Smooth muscle cell of the brain vasculature (primary cell): ENCODE measurements at regions not wholly inside any gene's neighbourhood (a gene's known extent, or its start where the extent isn't known, plus 50 kb on each side); places are given as distances from the start of the nearest gene placed in this dataset.
"Not testable (repeated sequence)": the region's sequence is repeated elsewhere in the genome, so short reads cannot be mapped to it uniquely, and the experiment has no call there.

Experiments used
- DNase-seq: peaks from one replicate; pipeline ENCODE4 v3.0.0-alpha.2; 2012; ENCODE audit warnings: low read depth, low spot score

GRCh38 chr5:115439042-115439441 is 105.5 kb downstream of the FEM1C start:
- DNase-seq: no peak

- no peak for DNase-seq
These were observed 108.5 kb downstream of the FEM1C start for GRCh38 chr5:115435778-115436712.

DNA sequence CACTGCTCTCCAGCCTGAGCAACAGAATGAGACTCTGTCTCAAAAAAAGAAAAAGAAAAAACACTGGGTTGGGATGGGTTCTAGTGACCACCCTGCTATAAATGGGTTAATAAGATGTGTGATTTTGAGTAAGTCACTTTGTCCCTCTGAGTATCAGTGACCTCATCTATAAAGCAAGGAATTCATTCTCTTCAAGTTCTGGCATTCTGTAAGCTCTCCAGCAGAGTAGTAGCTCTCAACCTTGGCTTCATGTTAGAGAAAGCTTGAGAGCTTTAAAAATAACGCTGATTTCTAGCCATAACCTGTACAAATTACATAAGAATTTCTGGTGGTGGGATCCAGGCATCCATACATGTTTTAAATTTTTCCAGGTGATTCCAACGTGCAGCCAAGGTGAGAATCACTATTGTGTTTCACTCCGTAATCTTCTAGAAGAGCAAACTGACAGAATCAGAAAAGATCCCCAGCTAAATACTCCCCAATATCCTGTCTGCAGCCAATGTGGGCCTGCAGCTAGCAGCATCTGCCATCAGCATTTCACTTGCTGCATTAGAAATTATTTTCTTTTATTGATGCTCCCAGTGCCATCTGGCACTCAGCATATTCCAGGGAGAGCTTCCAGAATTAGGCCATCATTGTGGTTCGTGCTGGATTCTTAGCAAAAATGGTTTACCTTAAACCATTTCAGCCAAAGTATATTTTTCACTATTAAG is 109.4 kb downstream of the FEM1C start:
- no peak for DNase-seq

GRCh38 chr5:115433918-115434317 is 110.7 kb downstream of the FEM1C start:
- no peak for DNase-seq

- no peak for DNase-seq
These were observed 111.9 kb downstream of the FEM1C start for GRCh38 chr5:115432691-115433090.

GRCh38 chr5:115431116-115431515 is 113.5 kb downstream of the FEM1C start:
- DNase-seq: no peak

- no peak for DNase-seq
These were observed 114.2 kb downstream of the FEM1C start for GRCh38 chr5:115430374-115430773.

DNA sequence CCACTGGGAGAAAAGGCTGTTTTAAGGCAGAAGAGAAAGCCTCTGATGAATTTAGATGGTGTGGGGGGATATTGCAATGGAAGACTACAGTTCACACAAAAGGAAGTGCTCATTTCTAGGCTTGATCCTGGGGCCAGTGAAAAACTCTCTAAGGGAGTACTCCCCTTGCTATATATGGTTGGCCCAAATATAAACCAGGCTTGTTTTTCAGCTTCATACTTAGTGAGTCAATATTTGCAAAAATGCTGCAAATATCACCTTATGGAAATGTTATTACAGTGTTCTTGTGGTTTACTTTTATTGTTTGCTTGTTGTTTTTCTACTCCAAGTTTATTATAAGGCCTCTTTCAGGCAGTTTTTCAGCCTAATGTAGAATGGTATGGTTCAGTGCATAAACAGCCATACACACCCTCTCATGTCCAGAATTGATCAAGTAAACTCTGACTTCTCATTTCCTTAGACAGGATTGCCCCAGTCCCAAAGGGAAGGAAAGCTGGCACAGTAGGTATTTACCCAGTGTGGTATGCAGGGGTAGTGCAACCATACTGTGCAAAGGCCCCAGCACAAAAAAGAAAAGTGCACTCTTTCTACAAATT is 115.1 kb downstream of the FEM1C start:
- DNase-seq: no peak

- DNase-seq: no peak
These were observed 115.9 kb downstream of the FEM1C start for GRCh38 chr5:115428676-115429075.

DNA sequence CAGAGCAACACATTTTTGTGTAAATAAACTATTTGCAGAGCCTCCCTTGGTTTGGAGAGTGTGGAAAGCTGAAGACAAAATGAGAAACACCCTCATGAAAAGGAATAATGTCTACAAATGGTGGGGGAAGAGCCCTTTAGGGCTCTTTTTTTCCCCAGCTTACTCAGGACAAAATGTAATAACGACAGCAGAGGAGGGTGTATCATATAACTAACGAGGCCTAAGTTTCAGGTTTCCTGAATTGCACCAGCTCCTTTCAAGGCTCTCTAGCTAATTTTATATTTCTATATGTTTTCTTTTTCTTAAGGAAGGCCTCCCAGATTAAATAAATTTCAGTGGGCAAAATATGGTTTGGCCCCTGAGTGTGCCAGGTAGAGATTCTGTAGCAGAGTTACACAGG is 116.3 kb downstream of the FEM1C start:
- DNase-seq: no peak

GRCh38 chr5:115424446-115424845 is 120.1 kb downstream of the FEM1C start:
- DNase-seq: no peak

GRCh38 chr5:115424030-115424429 is 120.5 kb downstream of the FEM1C start:
- no peak for DNase-seq

DNA sequence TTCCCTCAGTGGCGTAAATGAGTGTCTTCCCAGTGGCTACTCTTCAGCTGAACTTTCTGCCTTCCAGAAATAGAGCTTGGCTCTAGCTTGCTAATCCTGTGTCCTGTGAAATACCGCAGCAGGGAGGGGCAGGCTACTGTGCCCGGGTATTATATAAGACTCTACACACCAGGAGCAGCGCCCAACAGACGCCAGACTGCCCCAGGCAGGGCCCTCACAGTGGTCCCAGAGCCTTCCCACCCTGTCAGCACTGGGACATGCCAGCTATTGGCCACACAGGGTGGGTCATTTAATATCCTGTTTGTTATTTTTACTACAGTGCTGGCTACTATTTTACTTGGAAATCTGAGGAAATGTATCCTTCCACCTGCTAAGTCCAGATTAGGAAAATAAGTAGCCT is 121.0 kb downstream of the FEM1C start:
- no peak for DNase-seq

DNA sequence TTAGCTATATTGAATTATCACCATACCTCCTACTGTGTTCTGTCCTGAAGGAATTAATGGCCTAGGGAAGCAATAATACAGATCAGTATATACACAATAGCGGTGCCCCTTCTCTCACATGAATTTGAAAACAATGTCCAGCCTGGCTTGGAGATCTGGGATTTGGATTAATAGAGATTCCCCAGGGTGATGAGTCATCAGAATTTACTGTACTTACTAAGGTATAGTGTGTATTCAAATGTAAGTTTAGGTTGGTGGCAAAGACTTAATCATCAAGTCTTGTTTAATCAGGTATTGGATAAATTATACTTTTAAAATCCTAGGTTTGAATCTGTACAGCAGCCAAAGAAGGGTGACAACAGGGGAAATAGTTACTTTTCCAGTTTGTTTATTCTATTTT is 121.5 kb downstream of the FEM1C start:
- DNase-seq: no peak

- not testable (repeated sequence) for DNase-seq
These were observed 123.8 kb downstream of the FEM1C start for GRCh38 chr5:115420812-115421211.

- peak; percentile 68 for DNase-seq
These were observed 123.6 kb upstream of the CCDC112 start for GRCh38 chr5:115419846-115420585.

DNA sequence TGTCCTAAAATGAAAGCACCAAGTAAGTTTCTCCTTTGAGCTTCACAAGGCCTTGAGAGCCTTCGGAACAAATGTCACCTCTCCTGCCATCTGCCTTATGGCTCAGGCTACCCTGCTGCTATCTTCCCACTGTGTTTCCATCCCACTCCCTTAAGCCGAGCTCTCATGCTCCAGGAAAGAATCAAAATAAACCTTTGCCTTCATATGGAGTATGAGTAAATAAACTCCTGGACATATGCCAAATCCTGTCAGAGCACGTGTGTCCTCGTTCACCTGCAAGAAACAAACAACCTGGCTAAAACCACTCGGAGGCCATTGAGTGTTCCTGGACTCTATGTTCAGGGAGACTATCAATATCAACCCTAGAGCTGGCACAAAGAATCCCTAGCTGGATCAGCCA is 122.3 kb upstream of the CCDC112 start:
- DNase-seq: no peak

DNA sequence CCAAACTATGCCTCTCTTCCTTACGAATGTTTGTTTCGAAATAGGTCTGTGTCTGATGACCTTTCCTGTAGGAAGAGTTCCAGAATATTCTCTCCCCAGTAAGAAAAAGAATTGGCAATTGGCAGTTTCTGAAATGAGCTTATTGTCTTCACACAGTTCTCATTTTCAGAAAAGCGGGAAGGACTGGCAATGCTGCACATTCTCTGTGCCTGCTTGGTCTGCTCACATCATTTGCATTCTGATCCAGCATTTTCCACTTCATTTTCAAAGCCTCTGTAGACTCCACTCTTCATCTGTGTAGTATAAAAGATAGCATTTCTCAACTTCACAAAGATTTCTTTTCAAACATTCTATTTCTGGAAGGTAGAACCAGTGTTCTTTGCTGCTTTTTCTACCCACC is 120.6 kb upstream of the CCDC112 start:
- DNase-seq: no peak

DNA sequence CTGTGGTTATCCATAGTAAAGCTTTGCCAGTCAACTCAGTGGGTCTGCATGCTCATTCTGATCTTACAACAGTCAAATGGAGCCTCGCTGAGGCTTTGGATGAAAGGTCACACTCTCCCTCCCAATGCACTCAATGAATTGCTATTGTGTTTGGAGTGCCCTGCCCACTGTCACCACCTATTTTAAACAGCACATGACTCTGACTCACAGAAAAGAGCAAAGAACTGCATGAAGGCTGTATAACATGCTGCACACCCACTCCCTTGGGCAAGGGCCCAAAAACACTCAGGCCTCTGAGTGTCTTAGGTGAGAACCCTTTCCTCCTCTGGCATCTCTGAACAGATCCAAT is 118.7 kb upstream of the CCDC112 start:
- DNase-seq: no peak

- DNase-seq: no peak
These were observed 118.1 kb upstream of the CCDC112 start for GRCh38 chr5:115414406-115415142.

- DNase-seq: no peak
These were observed 117.2 kb upstream of the CCDC112 start for GRCh38 chr5:115413651-115414050.
